Bone marrow (tissue), 2 donors: ENCODE measurements at regions not wholly inside any gene's neighbourhood (a gene's known extent, or its start where the extent isn't known, plus 50 kb on each side); places are given as distances from the start of the nearest gene placed in this dataset.

Experiments used
- DNase-seq, 2 donors: peaks; one replicate each; lab custom pipeline; 2025; lab: John Stamatoyannopoulos, UW

- DNase-seq = no peak
These were observed 474.1 kb downstream of the PDGFC start for GRCh38 chr4:156497486-156497885.

- no peak for DNase-seq
These were observed 474.8 kb downstream of the PDGFC start for GRCh38 chr4:156496797-156497196.

- DNase-seq = peak in 1 of 2 donors; percentile 25
These were observed 475.8 kb downstream of the PDGFC start for GRCh38 chr4:156495836-156496235.

- no peak for DNase-seq
These were observed 476.5 kb downstream of the PDGFC start for GRCh38 chr4:156495091-156495490.

- DNase-seq = no peak
These were observed 477.7 kb downstream of the PDGFC start for GRCh38 chr4:156493858-156494257.

GRCh38 chr4:156487107-156487506 is 484.5 kb downstream of the PDGFC start:
- DNase-seq = no peak

GRCh38 chr4:156481845-156482244 is 489.8 kb downstream of the PDGFC start:
- DNase-seq = no peak

- peak in 1 of 2 donors; percentile 53 for DNase-seq
These were observed 494.0 kb downstream of the PDGFC start for GRCh38 chr4:156477636-156478035.

GRCh38 chr4:156476359-156476758 is 495.2 kb downstream of the PDGFC start:
- no peak for DNase-seq

GRCh38 chr4:156475322-156475721 is 496.3 kb downstream of the PDGFC start:
- DNase-seq = peak in 1 of 2 donors; percentile 72

- DNase-seq = no peak
These were observed 498.4 kb downstream of the PDGFC start for GRCh38 chr4:156473151-156473550.

- no peak for DNase-seq
These were observed 499.0 kb downstream of the PDGFC start for GRCh38 chr4:156472624-156473023.

GRCh38 chr4:156459584-156459983 is 505.9 kb upstream of the CTSO start:
- no peak for DNase-seq

- no peak for DNase-seq
These were observed 503.2 kb upstream of the CTSO start for GRCh38 chr4:156456830-156457229.

- no peak for DNase-seq
These were observed 489.8 kb upstream of the CTSO start for GRCh38 chr4:156443488-156443887.

- no peak for DNase-seq
These were observed 489.2 kb upstream of the CTSO start for GRCh38 chr4:156442912-156443311.

GRCh38 chr4:156439576-156440200 is 486.0 kb upstream of the CTSO start:
- DNase-seq = no peak

GRCh38 chr4:156437666-156438065 is 484.0 kb upstream of the CTSO start:
- no peak for DNase-seq

- DNase-seq = no peak
These were observed 468.9 kb upstream of the CTSO start for GRCh38 chr4:156422576-156422975.

- DNase-seq = no peak
These were observed 467.0 kb upstream of the CTSO start for GRCh38 chr4:156420623-156421022.

- no peak for DNase-seq
These were observed 465.5 kb upstream of the CTSO start for GRCh38 chr4:156419080-156419685.

- DNase-seq = no peak
These were observed 460.7 kb upstream of the CTSO start for GRCh38 chr4:156414406-156414805.

GRCh38 chr4:156413239-156414135 is 459.8 kb upstream of the CTSO start:
- DNase-seq = no peak
